HG02798 (cell line): ENCODE measurements at regions not wholly inside any gene's neighbourhood (a gene's known extent, or its start where the extent isn't known, plus 50 kb on each side); places are given as distances from the start of the nearest gene placed in this dataset.

ENCODE experiments used
- ATAC-seq: cut with Tn5 transposase; IDR thresholded peaks from one replicate; pipeline ENCODE4 v1.9.1; 2021; ENCODE audit warnings: mild to moderate bottlenecking; ENCODE audit not compliant: unreplicated experiment, poor library complexity

DNA sequence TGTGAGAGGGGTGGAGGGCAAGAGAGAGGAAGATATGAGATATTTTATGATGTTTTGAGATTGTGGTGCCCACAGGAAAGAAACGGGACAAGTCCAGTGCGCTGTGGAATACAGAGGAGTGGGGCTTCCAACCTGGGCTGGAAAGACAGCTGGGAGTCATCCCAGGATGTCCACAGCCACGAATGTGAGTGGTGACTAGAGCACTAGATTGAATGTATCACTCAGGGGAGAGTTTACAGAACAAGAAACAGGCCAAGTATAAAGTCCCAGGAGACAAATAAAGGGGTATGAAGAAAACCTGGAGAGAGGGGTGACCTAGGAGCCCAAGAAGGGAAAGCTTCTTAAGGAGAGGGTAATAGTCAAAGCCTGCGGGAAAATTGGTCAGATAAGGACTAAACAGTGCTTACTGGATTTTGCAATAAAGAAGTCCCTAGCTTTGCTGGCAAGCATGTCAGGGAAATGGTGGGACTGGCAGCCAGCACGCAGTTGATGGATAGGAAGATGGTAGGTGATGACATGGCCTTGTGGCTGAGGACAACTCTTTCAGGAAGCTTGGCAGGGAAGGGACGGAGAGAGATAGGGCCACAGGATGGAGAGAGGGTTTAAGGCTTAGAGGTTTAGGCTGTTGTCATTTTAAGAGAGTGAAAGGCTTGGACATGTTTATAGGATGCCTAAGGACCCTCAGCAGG is 114.5 kb downstream of the AXIN2 start:
- no peak for ATAC-seq

DNA sequence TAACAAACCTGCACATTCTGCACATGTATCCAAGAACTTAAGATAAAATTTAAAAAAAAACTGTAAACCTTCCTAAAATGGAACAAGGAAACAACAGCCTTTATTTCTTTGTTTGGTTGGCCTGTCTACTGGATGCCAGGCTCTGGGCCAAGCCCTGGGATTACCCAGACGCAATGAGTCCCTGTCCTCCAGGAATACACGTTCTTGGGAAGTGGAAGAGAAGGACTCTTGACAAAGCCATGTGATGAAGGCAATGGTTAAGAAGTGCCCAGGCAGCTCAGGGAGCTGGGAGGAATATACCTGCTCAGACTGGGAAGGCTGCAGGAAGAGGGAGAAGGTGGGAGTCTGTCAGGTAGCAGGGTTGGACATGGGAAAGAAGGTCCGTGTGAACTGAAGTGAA is 115.4 kb downstream of the AXIN2 start:
- no peak for ATAC-seq

DNA sequence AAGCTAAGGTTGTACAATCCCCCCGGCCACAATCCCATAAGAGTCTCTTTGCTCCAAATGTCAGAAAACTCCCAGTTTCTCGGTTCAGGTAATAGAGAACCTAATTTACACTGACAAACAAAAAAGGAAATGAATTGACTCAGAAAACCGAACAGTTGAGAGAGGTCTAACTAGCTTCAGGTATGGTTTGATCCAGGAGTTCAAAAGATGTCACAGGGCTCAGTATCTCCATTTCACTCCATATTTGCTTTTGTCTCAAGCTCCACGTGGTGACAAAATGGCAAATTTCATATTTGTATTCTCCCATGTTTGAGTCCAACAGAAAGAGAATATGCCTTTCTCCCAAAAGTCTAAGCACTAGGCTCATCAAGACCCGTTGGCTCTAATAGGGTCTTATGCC is 117.4 kb downstream of the AXIN2 start:
- ATAC-seq: no peak

DNA sequence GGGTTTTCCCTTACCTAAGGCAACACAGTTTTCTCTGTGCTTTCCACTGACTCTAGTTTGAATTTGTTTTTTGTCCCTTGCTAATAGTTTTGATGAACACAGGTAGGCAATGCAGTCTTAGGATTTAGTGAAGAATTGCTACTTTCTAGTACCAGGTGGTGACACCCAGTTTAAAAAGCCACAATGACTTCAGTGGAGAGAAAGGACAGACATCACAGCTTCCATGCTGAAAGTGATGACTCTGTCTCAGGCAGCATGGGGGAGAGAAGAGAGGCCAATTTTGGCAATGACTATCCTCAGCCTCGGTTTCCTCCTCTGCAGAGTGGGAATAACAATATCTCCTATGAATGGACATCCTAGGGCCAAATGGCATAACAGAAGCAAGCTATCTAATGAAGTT is 118.8 kb downstream of the AXIN2 start:
- no peak for ATAC-seq

DNA sequence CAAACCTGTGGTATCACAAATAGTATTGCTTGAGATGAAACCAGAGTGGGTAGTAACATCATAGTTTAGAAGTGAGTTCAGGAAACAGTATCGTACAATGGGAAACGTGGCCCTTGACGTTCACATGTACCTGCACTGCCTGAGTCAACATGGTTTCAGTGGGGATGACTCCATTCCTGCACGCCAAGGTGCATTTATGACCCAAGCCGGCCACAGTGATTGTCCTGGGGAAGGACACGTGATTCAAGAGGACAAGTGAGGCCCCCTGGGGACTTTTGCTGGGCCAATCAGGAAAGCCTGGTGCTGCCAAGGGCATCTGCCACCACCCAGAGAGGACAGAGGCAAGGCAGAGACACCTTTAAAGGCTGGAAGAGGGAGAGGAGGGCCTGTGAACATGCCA is 119.2 kb downstream of the AXIN2 start:
- no peak for ATAC-seq

DNA sequence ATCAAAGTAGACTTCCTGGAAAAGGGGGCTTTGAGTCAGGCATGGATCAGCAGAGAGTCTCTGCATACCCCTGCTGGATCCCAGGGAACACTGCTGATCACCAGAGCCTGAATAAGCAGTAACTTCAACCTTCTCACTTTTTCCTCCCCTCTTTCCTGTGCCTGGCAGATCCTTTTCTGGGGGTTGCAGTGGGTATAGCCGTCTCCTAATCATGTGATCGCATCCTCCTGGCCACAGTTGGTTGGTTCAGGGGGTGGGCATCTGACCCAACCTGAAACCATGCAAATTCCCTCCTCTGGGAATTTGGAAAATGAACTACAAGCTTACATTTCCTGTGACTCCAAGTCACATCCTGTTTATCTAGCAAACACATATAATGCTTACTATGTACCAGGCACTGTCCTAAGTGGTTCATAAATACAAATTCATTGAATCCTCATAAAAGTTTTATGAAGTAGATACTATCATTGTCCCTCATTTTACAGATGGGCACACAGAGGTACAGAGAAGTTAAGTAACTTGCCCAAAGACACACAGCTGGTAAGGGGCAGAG is 120.3 kb downstream of the AXIN2 start:
- ATAC-seq: no peak

DNA sequence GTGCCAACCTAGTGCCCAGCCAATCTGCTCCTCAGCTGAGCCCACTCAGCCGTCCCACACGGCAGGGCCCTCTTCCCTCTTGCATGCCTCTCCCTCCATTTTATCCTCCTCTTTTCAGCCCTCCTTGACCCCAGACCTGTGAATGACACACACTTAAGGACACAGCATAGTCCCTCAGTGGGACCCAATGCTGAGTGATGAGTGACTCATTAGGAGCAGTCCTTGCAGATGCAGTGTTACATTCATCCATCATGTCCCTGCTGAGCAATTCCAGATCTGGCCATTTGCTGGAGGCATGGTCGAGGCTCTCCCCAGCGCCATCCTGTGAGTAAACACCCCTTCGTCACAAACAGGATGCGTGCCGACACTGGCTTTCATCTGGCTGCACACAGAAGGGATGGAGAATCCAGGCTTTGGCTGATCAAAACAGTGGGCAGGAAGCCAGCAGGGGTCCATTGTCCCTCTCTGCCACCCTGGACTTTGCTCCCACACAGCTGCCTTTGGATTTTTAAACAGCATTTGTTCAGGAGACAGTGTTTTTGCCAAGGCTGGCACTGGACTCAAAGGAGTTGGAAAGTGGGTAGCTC is 122.6 kb downstream of the AXIN2 start:
- no peak for ATAC-seq

DNA sequence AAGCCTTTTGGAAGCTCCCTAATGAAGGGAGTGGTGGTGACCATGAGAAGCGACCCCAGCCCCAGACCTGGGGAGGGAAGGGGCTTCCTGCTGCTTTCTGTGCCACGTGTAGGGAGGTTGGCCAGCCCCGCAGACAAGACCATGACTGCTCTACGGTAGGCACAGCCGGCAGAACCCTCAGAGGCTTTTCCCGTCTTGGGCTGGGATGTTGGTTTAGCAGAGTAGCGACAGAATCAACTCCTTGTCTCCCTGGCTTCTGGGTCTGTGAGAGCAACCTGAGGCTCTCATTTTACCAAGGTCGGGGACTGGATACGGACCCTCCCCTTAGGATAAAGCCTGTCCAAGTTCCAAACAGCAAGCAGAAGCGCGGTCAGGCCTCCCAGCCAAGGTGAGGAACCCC is 123.3 kb downstream of the AXIN2 start:
- ATAC-seq: no peak

DNA sequence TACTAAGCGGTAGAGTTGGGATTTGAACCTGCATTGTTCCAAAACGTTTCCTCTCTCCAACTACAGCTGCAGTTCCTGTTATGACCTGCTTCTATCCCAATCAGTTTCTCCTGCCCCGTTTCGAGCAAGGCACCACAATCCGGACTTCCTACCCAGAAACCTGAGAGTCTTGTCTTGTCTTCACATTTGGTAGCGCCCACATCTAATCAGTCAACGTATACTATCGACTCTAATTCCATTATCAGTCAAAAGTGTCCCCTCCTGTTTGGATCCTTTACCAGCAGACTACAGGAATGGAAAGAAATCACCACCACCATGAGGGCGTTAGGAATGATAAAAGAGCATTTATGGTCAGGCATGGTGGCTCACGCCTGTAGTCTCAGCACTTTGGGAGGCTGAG is 124.6 kb downstream of the AXIN2 start:
- no peak for ATAC-seq

DNA sequence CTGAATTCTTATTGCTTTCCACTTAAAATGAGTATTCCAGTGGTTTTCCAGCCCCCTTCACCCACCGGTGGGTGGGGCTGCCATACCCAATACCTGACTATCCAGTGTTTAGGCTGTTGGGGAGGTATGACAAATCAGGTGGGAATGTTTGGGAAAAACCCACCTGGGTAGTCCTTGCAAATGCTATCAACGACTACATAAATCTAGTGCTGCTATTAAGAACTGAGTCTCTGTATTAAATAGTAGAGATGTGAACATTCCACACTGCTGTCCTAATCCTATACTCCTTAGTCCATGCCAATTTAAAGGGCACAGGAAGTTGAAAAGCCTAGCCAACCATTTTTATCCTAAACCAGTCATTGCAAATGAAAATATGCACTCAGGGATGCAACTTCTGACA is 126.6 kb downstream of the AXIN2 start:
- no peak for ATAC-seq

DNA sequence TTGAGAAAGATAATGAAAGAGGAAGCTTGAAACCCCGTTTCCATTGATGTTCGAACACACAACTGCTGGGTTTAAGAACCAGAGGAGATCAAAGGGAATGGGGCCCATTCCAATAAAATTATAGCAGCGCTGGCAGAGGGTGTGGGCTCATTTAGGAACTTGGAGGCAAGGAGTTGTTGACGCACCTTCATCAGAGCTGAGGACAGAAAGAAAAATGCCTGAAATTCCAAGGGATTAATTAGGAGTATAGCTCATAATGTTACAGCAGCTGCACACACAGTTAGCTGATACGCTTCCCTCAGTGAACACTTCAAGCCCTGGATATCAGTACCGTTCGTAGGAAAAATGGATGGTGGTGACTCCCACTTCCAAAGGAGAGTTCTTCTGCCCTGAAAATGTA is 127.2 kb downstream of the AXIN2 start:
- no peak for ATAC-seq

DNA sequence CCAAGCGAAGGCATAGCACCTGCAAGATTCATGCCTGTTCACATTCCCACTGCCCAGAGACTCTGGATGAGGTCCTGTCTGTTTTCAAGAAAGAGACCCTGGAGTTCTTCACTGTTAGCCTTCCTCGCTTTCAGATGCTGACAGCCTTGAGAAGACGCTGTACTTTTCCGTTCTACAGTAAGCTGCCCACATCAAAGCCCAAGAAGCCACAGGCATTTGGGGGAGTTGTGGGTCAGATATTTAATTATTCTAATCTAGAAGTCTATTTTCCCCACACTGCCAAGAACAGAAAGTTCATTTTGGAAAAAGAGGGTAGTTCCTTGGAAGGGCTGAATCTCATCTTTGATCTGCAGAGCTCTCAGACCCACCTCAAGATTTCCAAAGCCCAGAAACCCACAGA is 127.9 kb downstream of the AXIN2 start:
- ATAC-seq: no peak

DNA sequence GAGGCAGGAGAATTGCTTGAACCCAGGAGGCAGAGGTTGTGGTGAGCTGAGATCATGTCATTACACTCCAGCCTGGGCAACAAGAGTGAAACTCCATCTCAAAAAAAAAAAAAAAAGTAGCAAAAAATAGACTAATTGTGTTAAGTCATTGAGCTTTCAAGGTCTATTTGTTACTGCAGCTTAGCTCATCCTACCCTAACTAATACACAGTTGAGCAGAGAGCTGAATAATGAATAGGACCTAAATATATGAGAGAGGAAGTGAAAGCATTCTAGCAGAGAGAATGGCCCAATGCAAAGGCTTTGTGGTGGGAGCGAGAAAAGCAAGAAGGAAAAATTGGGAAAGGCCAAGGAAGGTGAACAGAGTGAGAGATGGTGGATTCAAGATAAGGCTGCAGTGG is 128.3 kb downstream of the AXIN2 start:
- no peak for ATAC-seq

DNA sequence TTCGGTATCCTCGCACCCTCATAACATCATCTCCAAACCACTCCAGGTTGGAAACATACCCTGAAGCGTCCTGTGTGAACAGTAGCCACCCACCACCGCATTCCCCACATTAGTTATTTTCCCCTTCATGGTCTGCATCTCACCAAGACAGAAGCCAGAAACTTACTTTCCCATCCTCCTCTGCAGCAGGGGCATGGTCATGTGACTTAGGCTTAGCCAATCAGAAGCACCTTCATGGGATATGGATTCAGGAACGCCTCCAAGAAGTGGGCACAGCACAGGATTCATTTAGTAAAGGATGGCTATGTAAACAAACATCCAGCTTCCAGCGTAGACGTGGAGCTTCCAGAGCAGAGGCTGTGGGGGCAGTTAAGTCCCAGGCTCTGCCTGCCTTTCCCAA is 130.3 kb downstream of the AXIN2 start:
- ATAC-seq: no peak

DNA sequence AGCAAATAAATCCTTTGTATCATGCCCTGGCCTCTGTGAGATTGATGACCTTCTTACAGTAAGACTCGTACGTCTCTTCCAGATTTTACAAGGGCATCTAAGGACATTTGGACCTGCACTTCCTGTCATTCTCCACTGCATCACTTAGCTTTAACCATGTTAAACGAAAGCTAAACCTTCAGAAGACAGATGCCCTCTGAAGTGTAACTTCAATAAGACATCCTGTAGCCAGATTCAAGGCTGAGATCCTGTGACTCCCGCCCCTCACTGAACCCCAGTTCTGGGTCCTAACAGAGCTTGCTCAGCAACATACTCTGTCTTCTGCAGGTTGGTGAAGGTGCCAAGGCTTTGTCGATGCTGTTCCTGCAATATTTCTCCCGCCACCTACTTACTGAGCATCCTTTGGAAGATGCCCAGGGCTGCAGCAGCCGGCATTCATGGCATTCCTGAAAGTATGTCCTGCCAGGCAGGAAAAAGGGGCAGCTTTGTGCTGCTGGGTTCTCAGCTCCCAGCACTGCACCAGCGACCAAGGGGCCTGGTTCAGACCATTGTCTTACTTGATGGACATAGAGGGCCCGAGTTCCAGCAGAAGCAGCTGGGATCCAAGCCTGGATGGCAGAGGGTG is 131.1 kb downstream of the AXIN2 start:
- ATAC-seq: no peak

DNA sequence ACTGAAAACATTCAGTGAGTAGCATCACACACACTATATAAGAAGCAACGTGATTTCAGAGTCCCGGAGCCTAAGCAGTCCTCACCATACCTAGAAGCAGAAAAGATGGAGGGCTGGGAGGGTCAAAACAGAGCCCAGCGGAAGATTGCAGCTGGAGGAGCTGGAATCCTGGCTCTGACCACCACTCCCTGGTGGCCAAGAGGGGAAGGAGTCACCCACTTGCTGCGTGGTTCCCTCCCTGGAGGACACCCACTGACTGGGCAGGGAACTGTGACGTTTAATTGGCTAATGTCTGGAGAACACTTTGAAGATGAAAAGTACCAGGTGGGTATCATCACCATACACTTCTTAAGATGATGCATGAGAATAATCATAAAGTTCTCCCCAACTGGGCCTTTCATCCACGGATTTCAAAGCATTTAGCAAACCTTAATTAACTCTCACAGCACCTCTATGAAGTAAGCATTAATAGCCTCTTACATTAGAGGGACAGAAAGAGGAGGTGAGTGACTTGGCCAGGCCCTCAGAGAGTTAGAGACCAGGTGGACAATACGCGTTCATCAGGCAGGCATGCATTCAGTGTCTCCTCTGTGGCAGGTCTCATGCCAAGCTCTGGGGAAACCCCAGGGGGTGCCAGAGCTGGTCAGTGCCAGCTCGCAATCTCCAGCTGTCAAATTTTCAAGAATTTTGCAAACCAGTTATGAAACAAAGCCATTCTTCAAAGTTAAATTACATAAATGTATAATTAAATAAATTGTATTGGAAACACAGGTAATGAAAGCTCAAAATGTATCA is 137.9 kb downstream of the AXIN2 start:
- ATAC-seq: no peak

DNA sequence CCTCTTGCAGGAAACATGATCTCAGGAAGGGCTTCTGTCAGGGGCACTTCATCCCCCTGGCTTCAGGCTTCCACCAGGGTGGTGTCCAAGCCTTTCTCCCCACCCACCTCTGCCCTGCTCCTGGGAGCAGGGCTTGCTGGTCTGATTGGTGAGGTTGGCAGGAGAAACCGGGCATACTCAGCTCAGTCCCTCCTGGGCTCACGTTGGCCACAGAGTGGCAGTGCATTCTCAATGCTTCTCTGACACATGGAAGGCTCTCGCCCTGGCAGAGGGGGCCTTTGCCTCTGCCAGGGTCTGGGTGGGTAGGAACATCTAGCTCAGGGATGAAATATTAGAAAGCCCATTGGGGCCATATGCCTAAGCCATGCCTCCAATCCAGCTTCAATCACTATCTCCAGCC is 142.8 kb downstream of the AXIN2 start:
- ATAC-seq: no peak

DNA sequence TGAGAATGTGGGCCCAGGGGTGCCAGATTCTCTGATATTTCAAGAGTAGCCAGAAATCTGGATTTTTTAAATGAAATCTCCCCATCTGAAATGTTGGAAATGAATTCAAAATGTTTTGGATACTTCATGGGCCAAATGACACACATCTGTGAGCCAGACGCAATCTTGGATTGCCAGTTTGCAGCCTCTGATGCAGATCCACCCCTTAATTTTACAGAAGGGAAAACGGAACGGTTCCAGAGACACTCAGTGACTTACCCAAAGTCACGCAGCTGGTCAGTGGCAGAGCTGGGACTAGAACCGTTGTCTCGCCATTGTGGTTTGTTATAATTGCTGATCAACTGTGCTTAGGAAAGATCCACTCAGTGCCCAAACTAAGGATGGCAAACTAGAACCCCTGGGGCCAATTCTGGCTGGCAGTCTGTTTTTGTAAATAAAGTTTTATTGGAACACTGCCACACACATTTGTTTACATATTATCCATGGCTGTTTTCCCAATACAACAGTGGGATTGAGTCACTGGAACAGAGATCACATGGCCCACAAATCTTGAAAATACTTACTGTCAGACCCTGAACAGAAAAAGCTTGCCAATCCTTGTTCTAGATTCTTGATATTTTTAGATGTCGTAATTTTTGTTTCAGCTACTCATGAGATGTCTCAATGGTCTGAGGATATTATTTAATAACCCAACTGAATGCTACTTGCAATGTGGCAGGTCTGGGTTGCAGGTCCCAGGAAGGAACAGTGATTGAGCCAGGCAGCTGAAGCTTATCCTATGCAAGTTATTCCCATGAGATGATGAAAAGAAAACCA is 143.8 kb downstream of the AXIN2 start:
- ATAC-seq: no peak

DNA sequence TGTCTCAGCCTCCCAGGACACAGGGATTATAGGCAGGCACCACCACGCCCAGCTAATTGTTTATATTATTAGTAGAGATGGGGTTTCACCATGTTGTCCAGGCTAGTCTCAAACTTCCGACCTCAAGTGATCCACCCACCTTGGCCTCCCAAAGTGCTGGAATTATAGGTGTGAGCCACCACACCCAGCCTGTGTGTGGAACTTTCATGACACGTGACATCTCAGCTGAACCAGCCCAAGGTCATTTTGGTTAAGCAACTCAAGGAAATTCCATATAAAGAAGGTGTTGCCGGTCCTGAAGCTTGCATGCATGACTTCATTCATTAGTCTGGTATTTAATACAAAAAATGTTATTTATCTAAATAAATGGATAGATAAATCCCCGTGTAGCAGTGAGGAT is 145.5 kb downstream of the AXIN2 start:
- no peak for ATAC-seq

DNA sequence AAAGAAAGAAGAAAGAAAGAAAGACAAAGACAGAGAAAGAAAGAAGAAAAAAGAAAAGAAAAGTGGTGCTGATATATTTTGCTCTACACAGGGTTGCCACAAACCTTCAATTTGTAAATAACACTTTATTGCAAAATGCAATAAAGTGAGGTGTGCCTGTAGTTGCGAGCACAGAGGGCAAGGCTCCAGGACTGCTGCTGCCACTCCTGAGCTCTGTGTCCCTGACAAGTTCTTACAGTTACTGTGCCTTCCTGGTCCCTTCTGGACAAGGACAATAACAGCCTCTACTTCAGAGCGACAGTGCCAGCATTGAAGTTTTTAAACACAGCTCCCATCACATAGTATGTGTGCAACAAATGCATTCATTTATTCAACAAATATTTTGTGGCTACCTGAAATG is 148.1 kb downstream of the AXIN2 start:
- ATAC-seq: no peak
